SJCRH30 (cell line): ENCODE measurements at regions not wholly inside any gene's neighbourhood (a gene's known extent, or its start where the extent isn't known, plus 50 kb on each side); places are given as distances from the start of the nearest gene placed in this dataset.
"Not testable (repeated sequence)": the region's sequence is repeated elsewhere in the genome, so short reads cannot be mapped to it uniquely, and the experiment has no call there.

ENCODE experiments used
- DNase-seq, 2 experiments: peaks; one replicate each; pipeline ENCODE4 v3.0.0-alpha.2; 2015 to 2020
- H3K27ac ChIP-seq: fragments of 250-450 bp; sonication (Bioruptor Pico); 2 replicates; pipeline ENCODE4 v1.5.1; 2020; ENCODE audit warnings: mild to moderate bottlenecking, moderate library complexity
- H3K27me3 ChIP-seq: fragments of 250-450 bp; sonication (Bioruptor Pico); 2 replicates; pipeline ENCODE4 v1.5.1; 2020; ENCODE audit warnings: mild to moderate bottlenecking, moderate library complexity
- H3K36me3 ChIP-seq: fragments of 250-450 bp; sonication (Bioruptor Pico); 2 replicates; pipeline ENCODE4 v1.5.1; 2020; ENCODE audit warnings: mild to moderate bottlenecking, moderate library complexity
- H3K4me1 ChIP-seq: fragments of 250-450 bp; sonication (Bioruptor Pico); 2 replicates; pipeline ENCODE4 v1.5.1; 2020; ENCODE audit warnings: mild to moderate bottlenecking, moderate library complexity
- H3K4me3 ChIP-seq: fragments of 250-450 bp; sonication (Bioruptor Pico); 2 replicates; pipeline ENCODE4 v1.5.1; 2020; ENCODE audit warnings: mild to moderate bottlenecking, moderate library complexity
- H3K9me3 ChIP-seq: fragments of 250-450 bp; sonication (Bioruptor Pico); replicated peaks from 2 replicates; pipeline ENCODE4 v1.5.1; 2020; ENCODE audit warnings: mild to moderate bottlenecking, moderate library complexity

DNA sequence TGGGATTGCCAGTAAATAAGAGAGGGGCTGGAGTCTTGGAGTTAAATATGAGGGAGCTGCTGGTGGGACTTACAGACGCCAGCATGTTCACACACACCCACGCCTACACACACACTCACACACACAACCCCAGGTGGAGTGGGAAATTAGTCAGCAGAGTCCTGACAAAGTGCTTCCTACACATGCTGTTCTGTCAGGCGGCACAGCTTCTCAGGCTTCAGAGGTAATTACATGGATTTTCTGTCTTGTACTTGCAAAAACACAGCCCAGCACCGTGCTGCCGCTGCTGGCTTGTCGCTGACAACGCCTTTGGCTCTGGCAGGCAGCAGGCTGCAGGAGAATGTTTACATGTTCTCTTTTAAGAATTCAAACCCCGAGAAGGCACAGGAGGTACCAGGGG lies 1186.3 kb upstream of the CELF4 start:
- Histone ChIP-seq H3K27me3 (no peaks in the 10 kb centered on the region), H3K36me3 (no peaks in the 10 kb centered on the region)
- no peak for DNase-seq

DNA sequence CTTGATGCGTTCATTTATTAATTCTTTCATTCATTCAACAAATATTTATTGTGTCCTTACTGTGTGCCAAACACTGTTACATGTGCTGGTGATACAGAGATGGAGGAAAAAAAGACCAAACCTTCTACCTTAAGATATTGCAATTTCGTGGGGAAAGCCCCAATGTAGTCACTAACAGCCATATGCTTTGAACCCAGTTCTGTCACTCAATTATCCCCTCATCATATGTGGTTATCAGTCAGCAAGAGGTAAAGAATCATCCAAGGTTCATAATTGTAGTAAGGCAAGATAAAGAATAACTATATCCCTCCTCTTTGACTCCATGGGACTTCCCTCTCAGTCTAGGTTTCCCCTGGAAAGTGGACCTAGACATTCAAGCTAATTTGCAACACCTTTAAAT lies 1185.6 kb upstream of the CELF4 start:
- H3K4me3 ChIP-seq, result no peak overlapping the region
- no peaks in the 10 kb centered on the region for H3K36me3 ChIP-seq
- no peak for DNase-seq
- no peaks in the 10 kb centered on the region for H3K4me1 ChIP-seq
- H3K27ac ChIP-seq, result no peak overlapping the region
- no peaks in the 10 kb centered on the region for H3K27me3 ChIP-seq
- H3K9me3 ChIP-seq, result no peaks in the 10 kb centered on the region

More for the DNA sequence above, 1186.3 kb upstream of the CELF4 start:
- Histone ChIP-seq H3K4me3 (no peak overlapping the region), H3K27ac (no peak overlapping the region), H3K9me3 (no peaks in the 10 kb centered on the region), H3K4me1 (no peaks in the 10 kb centered on the region)

DNA sequence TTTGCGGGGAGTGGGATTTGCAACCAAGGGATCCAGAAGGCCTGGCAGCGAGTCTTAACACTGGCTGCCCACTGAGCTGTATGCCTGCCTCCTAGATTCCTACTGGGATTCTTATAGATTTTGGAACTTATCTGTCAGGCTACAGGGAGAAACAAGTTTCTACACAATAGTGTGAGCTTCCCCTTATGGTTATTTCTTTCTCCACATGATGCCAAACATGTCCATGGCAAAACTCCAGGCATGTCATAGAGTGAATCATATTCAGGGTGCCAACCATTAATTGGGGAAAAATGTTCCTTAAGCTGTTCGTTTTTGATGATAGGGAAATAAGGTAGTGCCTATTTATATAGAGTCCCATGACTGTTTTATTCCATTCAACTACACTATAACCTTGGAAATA lies 1185.2 kb upstream of the CELF4 start:
- DNase-seq, result no peak
- H3K36me3 ChIP-seq, result no peaks in the 10 kb centered on the region
- no peaks in the 10 kb centered on the region for H3K4me1 ChIP-seq
- H3K9me3 ChIP-seq, result no peaks in the 10 kb centered on the region
- no peak overlapping the region for H3K4me3 ChIP-seq
- no peaks in the 10 kb centered on the region for H3K27me3 ChIP-seq
- H3K27ac ChIP-seq, result no peak overlapping the region

DNA sequence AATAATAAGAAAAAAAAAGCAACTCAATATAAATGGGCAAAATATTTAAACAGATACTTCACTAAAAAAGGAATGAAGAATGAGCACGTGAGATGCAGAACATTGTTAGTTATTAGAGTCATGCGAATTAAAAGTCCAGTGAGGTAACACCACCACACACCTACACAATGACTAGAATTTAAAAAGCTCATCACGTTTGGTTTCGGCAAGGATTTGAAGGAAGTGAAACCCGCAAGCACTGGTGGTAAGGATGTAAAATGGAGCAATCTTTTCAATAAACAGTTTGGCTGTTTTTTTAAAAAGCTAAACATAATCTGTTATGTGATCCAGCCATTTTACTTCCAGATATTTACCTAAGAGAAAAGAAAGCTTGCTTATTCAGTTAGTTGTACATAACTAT lies 1181.6 kb upstream of the CELF4 start:
- no peaks in the 10 kb centered on the region for H3K36me3 ChIP-seq
- no peak for DNase-seq
- no peak overlapping the region for H3K27ac ChIP-seq
- no peaks in the 10 kb centered on the region for H3K9me3 ChIP-seq
- H3K27me3 ChIP-seq, result no peaks in the 10 kb centered on the region
- no peak overlapping the region for H3K4me3 ChIP-seq
- H3K4me1 ChIP-seq, result no peaks in the 10 kb centered on the region

DNA sequence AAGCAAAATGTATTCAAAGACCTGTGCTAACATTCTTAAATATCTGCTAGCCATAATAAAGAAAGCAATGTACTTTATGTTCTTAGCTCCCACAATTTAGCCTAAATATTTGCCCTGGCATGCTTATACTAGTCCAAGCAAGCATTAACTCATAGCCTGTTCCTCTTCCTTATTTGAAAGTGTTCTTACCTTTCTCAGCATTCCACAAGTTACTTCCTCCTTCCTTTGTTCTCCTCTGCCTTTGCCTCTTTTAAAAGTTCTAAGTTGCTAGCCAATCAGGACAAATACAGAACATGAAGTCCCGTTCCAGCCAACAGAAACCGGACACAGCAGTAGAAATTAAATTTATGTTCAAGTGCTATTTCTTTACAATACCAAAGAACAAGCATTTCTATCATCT lies 1154.6 kb upstream of the CELF4 start:
- not testable (repeated sequence) for H3K36me3 ChIP-seq, H3K9me3 ChIP-seq, H3K27ac ChIP-seq, DNase-seq, H3K4me1 ChIP-seq, H3K27me3 ChIP-seq, H3K4me3 ChIP-seq

DNA sequence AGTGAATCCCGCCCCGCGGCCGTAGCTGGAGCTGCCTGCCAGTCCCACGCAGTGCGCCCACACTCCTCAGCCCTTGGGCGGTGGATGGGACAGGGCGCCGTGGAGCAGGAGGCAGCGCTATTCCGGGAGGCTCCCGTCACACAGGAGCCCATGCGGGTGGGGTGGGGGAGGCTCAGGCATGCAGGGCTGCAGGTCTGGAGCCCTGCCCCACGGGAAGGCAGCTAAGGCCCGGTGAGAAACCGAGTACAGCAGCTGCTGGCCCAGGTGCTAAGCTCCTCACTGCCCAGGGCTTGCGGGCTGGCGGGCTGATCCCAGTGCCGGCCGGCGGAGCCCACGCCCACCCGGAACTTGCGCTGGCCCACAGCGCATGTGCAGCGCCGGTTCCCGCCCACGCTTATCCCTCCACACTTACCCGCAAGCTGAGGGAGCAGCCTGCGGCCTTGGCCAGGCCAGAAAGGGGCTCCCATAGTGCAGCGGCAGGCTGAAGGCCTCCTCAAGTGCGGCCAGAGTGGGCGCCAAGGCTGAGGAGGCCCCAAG lies 1152.8 kb upstream of the CELF4 start:
- no peaks in the 10 kb centered on the region for H3K9me3 ChIP-seq
- no peaks in the 10 kb centered on the region for H3K36me3 ChIP-seq
- no peaks in the 10 kb centered on the region for H3K27me3 ChIP-seq
- DNase-seq, result no peak
- no peaks in the 10 kb centered on the region for H3K4me1 ChIP-seq
- no peak overlapping the region for H3K4me3 ChIP-seq
- no peak overlapping the region for H3K27ac ChIP-seq

DNA sequence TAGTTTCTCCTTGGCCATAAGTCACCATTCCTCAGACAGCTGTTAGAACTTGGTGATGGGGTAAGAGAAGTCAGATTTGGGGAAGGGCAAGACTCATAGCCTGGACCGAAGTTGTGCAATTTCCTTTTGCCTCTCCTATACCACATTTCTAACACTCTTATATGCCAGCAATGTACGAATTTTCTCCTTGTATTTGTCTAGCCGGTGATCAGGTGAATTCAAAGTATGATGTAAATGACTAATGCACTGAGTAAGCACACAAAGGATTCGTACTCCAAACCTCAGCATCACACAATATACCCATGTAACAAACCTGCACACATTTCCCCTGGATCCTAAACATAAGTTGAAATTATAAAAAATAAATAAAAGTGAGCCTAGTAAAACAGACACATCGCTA lies 1143.5 kb upstream of the CELF4 start:
- Histone ChIP-seq H3K9me3 (no peaks in the 10 kb centered on the region), H3K36me3 (no peaks in the 10 kb centered on the region), H3K27ac (no peak overlapping the region), H3K4me3 (no peak overlapping the region), H3K4me1 (no peaks in the 10 kb centered on the region), H3K27me3 (no peaks in the 10 kb centered on the region)
- DNase-seq, result no peak

DNA sequence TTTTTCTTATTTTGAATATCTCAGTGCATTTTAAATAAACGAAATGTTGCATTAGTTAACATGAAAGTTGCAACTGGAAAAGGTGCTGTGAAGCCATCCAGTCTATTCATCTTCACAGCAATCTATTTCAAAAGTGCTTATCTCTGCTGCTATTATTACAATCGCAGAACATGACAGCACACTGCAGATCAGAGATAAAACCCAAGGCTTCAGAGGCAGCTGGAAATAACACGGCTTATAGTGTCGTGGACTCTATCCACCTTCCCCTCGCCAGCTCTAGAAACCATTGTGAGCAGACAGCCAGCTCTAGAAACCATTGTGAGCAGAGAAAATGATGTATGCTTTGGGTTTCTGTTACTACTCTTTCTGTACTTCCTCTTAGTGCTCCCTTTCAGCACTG lies 1140.8 kb upstream of the CELF4 start:
- Histone ChIP-seq H3K4me3 (no peak overlapping the region), H3K9me3 (no peaks in the 10 kb centered on the region), H3K4me1 (no peaks in the 10 kb centered on the region), H3K27me3 (no peaks in the 10 kb centered on the region), H3K27ac (no peak overlapping the region), H3K36me3 (no peaks in the 10 kb centered on the region)
- no peak for DNase-seq

DNA sequence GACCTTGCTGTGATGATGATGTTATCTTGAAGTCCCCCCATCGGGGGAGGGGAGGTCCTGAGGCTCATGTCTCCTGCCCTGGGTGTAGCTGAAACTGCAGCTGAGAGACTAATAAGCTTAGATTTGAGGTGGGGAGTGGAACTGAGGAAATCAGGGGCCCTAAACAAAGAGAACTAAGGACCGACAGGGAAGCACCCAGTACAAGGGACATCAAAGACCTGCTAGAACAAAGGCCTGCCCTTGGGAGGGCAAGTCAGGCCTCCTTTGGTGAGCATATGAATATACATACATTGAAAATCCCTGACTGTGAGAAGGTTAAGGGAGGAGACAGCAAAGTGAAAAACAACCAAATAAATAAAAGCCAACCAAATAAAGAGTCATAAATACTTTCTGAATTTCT lies 1132.5 kb upstream of the CELF4 start:
- no peak overlapping the region for H3K4me3 ChIP-seq
- H3K36me3 ChIP-seq, result no peaks in the 10 kb centered on the region
- H3K9me3 ChIP-seq, result no peaks in the 10 kb centered on the region
- H3K4me1 ChIP-seq, result no peaks in the 10 kb centered on the region
- DNase-seq, result no peak
- no peak overlapping the region for H3K27ac ChIP-seq
- no peaks in the 10 kb centered on the region for H3K27me3 ChIP-seq

DNA sequence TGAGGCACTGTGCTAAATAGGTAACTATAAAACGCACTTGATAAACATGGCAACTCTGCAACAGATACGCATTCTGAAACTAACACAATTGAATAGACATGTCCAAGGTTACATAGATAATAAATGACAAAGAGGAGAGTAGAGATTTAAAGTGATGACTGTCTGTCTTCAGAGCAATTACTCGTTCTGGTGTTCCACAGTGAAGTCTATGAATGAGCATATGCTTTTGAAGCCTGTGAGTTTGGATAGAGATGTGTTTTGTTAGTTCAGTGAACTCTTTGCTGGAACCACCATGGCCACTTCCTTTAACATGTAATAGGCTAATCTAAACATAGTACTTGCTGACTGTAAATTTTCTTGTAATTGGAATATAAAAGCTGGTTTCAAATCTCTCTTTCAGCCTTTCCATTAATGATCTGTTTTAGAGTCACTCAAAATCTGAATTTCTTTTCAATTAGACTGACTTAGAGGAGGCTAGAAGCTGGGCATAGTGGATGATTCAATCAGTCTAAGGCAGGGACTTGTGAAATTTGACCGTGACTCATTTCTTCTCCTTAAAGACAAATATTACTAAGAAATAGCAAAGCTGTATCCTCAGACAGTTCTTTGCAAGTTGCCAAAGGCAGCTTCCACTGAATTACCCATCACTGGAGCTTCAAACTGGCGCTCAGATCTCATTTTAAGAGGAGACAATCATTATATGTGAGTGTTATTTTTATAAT lies 1130.1 kb upstream of the CELF4 start:
- Histone ChIP-seq H3K27ac (no peak overlapping the region), H3K36me3 (no peaks in the 10 kb centered on the region), H3K4me3 (no peak overlapping the region), H3K27me3 (no peaks in the 10 kb centered on the region), H3K4me1 (no peaks in the 10 kb centered on the region), H3K9me3 (no peaks in the 10 kb centered on the region)
- no peak for DNase-seq

DNA sequence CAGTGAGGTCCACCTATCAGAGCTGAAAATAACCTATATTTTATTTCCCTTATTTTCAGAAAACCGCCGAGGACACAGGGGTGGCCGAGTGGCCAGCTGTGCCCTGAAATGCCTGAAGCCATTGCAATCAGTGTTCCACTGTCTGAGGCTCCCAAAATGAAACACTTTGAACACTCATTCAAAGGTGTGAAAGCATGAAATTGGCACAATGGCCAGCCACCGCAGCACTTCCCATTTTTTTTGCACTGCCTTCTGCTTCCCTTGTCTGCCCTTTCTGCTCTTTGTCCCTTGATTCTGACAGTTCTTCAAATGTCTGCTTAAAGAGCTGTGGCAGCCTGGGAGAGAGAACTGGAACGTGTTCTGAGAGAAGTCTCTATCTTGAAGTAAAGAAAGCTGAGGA lies 1127.5 kb upstream of the CELF4 start:
- no peak overlapping the region for H3K4me3 ChIP-seq
- H3K9me3 ChIP-seq, result no peaks in the 10 kb centered on the region
- H3K4me1 ChIP-seq, result no peaks in the 10 kb centered on the region
- no peaks in the 10 kb centered on the region for H3K27me3 ChIP-seq
- no peak for DNase-seq
- H3K36me3 ChIP-seq, result no peaks in the 10 kb centered on the region
- H3K27ac ChIP-seq, result no peak overlapping the region

DNA sequence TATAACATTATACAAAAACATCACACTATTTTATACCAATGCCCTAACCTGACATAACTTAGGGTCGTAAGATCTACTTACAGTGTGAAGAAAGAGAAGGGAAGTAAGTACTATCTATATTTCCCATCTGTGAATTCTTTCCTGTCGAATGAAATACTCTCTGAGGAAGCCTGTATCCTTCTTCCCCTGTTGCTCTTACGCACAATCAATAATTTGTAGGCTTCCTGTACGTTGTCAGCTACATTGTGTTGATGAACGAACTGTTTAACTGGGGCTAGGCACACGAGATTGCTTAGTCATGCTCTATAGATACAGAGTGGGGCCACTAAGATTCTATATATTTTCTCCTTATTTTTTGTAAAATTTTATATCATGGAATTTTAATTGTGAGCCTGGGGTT lies 1125.0 kb upstream of the CELF4 start:
- Histone ChIP-seq H3K27ac (no peak overlapping the region), H3K36me3 (no peaks in the 10 kb centered on the region), H3K9me3 (no peaks in the 10 kb centered on the region), H3K4me1 (no peaks in the 10 kb centered on the region), H3K4me3 (no peak overlapping the region), H3K27me3 (no peaks in the 10 kb centered on the region)
- no peak for DNase-seq

DNA sequence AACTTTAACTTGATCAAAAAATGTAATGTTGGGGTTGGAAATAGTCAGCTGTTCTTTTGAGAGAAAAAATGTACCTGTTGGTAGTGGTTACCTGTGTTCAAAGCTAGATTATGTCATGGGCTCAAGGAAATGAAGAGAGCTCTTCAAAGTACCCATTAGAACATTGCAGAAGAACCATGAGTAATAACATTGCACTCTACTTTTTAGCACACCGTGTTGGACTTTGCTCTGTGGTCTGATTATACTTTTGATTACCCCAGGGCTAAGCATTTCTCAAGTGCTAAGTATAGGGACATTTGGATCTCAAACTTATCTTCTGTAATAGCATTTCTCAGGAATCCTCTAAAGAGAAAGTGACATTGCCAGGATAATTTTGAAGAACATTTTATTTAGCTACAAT lies 1122.8 kb upstream of the CELF4 start:
- H3K27ac ChIP-seq, result no peak overlapping the region

DNA sequence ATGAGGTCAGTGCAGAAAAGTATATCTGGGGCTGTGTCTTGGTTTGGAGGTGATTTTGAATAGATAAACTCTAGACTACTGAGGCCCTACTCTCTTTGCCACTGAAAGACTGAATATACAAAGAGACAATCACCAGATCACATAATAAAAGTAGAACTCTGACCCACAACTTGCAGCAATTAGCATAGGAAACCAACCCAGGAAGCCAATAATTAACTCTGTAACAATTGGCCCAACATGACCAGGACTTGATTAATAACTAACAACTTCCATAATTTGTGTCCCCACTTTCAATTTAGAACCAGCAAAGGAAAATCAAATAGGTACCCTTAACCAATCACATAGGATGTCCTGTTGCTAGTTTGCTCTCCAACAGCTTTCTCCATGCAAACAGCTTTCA lies 1104.9 kb upstream of the CELF4 start:
- Histone ChIP-seq H3K4me1 (no peaks in the 10 kb centered on the region), H3K9me3 (no peaks in the 10 kb centered on the region), H3K4me3 (no peak overlapping the region), H3K36me3 (no peaks in the 10 kb centered on the region), H3K27me3 (no peaks in the 10 kb centered on the region), H3K27ac (no peak overlapping the region)
- DNase-seq, result no peak

More for the DNA sequence above, 1122.8 kb upstream of the CELF4 start:
- no peaks in the 10 kb centered on the region for H3K36me3 ChIP-seq
- H3K4me1 ChIP-seq, result no peaks in the 10 kb centered on the region
- no peak for DNase-seq
- H3K9me3 ChIP-seq, result no peaks in the 10 kb centered on the region
- H3K4me3 ChIP-seq, result no peak overlapping the region
- no peaks in the 10 kb centered on the region for H3K27me3 ChIP-seq

DNA sequence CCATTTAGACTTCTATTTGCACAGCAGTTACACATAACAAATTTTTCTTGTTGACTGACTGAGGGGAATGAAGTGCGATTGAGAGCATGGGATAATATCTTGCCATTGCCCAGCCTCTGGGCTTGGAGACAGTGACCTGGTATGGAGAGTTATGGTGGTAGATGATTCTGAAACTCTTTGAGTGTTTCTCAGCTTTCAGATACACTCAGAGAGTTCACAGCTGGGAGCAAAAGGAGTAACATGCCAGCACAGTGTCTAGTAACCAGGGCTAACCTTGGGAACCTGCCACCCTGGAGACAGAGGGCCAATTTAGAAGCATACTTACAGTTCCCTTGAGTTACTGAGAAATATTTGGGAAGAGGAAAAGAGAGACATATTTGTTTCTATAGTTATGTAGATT lies 1099.3 kb upstream of the CELF4 start:
- Histone ChIP-seq H3K27ac (no peak overlapping the region), H3K4me3 (no peak overlapping the region), H3K27me3 (no peaks in the 10 kb centered on the region), H3K36me3 (no peaks in the 10 kb centered on the region), H3K4me1 (no peaks in the 10 kb centered on the region), H3K9me3 (no peaks in the 10 kb centered on the region)
- no peak for DNase-seq

DNA sequence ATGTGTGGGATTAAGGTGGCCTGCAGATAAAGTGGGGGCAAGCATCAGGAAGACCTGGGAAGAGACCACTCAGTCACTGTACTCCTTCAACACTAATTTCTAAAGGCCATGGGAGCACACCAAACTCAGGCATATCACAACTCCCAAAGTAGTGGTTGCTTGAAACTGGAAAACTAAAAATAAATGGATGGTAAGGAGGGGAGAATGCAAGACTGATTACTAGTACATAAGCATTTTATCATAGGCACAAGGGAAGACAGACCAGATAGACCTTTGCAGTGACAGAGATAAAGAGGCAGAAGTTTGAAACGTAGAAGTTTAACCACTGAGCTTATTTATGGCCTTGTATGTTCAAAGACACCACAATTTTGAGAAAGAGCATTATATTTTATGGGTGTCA lies 1098.1 kb upstream of the CELF4 start:
- Histone ChIP-seq H3K4me3 (no peak overlapping the region), H3K36me3 (no peaks in the 10 kb centered on the region), H3K4me1 (no peaks in the 10 kb centered on the region), H3K27me3 (no peaks in the 10 kb centered on the region), H3K27ac (no peak overlapping the region), H3K9me3 (no peaks in the 10 kb centered on the region)
- DNase-seq, result no peak
